ENCODE measurements at regions not wholly inside any gene's neighbourhood (a gene's known extent, or its start where the extent isn't known, plus 50 kb on each side); places are given as distances from the start of the nearest gene placed in this dataset.

GRCh38 chr9:29069376-29069775, 1496.1 kb upstream of the C9orf72 start:
- TF ChIP-seq ASH2L (IDR thresholded peaks at IDR 0.05; ENCODE audit: low read length) (no peak), CTCF (IDR thresholded peaks at IDR 0.05; ENCODE audit: control extremely low read depth in 1 of 3, insufficient read depth in 1 of 3, low read depth in 1 of 3, low read length in 3 of 3) (no peak), SUZ12 (IDR thresholded peaks at IDR 0.05; ENCODE audit: low read length) (no peak), EGR1 (IDR thresholded peaks at IDR 0.05; ENCODE audit: borderline replicate concordance, low read depth, low read length) (no peak), EP300 (IDR thresholded peaks at IDR 0.05; ENCODE audit: borderline replicate concordance in 1 of 2, low read depth in 2 of 2, low read length in 2 of 2) (no peak), RNF2 (IDR thresholded peaks at IDR 0.05; ENCODE audit: borderline replicate concordance, low read depth, low read length, missing control alignments, poor library complexity, severe bottlenecking) (no peak), MAFK (IDR thresholded peaks at IDR 0.05; ENCODE audit: low read depth, low read length) (no peak), POLR2A (IDR thresholded peaks at IDR 0.05; ENCODE audit: control extremely low read depth in 1 of 2, low read depth in 2 of 2, low read length in 2 of 2) (no peak), ATF3 (IDR thresholded peaks at IDR 0.05; ENCODE audit: insufficient read depth, low read depth, low read length) (no peak), CHD2 (IDR thresholded peaks at IDR 0.05; ENCODE audit: low read length) (no peak), RFX5 (IDR thresholded peaks at IDR 0.05; ENCODE audit: borderline replicate concordance, low read depth, low read length) (no peak), TEAD4 (IDR thresholded peaks at IDR 0.05; ENCODE audit: low read depth, low read length) (no peak), YY1 (IDR thresholded peaks at IDR 0.05; ENCODE audit: low read depth, low read length) (no peak)
